ENCODE measurements at regions not wholly inside any gene's neighbourhood (a gene's known extent, or its start where the extent isn't known, plus 50 kb on each side); places are given as distances from the start of the nearest gene placed in this dataset.
A peak's percentile ranks its signal among the peaks of the same experiment; 100 is the strongest.

DNA sequence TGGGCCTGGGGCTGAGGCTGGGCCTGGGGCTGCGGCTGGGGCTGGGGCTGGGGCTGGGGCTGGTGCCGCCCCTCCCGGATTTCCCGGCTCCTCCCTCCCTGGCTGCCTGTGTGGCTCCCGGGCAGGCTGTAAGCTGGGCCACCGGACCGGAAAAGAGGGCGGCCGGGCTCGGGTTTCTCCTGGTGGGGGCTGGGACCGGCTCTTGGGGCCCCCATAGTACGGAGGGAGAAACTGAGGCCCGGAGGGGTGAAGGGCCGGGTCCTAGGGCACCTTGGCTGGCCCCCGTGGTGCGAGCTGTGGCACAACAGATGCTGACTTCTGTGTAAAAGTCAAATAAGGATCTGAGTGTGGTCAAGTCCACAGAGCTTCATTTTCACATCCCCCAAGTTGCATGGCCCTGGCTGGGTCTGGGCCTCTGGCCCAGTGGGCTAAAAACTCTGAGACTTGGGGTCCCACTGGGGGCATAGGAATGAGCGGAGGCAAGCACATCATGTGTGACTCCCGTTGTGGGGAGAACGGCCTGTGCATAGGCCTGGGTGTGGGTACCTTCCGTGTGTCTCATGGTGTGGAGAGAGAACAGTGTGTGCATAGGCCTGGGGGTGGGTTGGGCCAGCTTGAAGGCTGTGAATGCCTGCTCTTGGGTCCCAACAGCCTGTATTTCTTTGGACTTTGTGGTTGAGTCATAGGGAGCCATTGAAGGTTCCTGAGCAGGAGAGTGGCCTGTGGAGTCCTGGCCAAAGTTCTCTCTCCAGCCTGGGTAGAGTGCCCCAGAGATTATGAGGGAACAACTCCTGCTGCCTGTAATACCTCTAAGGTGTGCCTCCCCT lies 123.9 kb upstream of the CIBAR2 start (continued):
- TF ChIP-seq KDM1A (CRISPR knock-in tag; IDR thresholded peaks at IDR 0.05) (peak; percentile 68; the same call in 1 of the 2 replicates), SNAPC2 (CRISPR knock-in tag; IDR thresholded peaks at IDR 0.05) (no peak), CHD4 (IDR thresholded peaks at IDR 0.05; ENCODE audit: borderline replicate concordance, low read length) (peak; percentile 31; the same call in 1 of the 2 replicates), ZMYM3 (CRISPR knock-in tag; IDR thresholded peaks at IDR 0.05) (peak; percentile 91), FOXM1 (CRISPR knock-in tag; IDR thresholded peaks at IDR 0.05) (no peak)
- TF ChIP-seq, protein P1, sequence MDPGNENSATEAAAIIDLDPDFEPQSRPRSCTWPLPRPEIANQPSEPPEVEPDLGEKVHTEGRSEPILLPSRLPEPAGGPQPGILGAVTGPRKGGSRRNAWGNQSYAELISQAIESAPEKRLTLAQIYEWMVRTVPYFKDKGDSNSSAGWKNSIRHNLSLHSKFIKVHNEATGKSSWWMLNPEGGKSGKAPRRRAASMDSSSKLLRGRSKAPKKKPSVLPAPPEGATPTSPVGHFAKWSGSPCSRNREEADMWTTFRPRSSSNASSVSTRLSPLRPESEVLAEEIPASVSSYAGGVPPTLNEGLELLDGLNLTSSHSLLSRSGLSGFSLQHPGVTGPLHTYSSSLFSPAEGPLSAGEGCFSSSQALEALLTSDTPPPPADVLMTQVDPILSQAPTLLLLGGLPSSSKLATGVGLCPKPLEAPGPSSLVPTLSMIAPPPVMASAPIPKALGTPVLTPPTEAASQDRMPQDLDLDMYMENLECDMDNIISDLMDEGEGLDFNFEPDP (CRISPR knock-in tag; conservative IDR thresholded peaks at IDR 0.05) = 0 out of 2 replicates have a peak, but pooled peaks have one; percentile 57

GRCh38 chr16:85236818-85237150 lies 124.5 kb upstream of the CIBAR2 start:
- FAIRE-seq (no peak), ATAC-seq (no peak), DNase-seq (ENCODE audit: low spot score) (no peak)
- intact Hi-C loops (cut with micrococcal nuclease; ENCODE audit: unreplicated experiment) = no loop called here
- Histone ChIP-seq H3K4me3 (replicated peaks in 1 of 3; ENCODE audit: insufficient read depth in 1 of 3, low read depth in 2 of 3, low read length in 3 of 3) (no peak overlapping the region), H3K27ac (ENCODE audit: extremely low read length, insufficient read depth, low read length) (no peak overlapping the region), H2AFZ (ENCODE audit: low read length) (no peak overlapping the region), H3K27me3 (ENCODE audit: control insufficient read depth in 1 of 2, insufficient read depth in 2 of 2, low read length in 2 of 2) (no peaks in the 10 kb centered on the region; a peak in 1 of 5 replicates), H3K9ac (ENCODE audit: insufficient read depth, low read depth, low read length) (no peak overlapping the region), H4K20me1 (ENCODE audit: insufficient read depth, low read length) (peaks cover 3% of the 10 kb centered on the region; the same call in 1 of the 2 replicates), H3K4me1 (ENCODE audit: insufficient read depth, low read length) (peaks cover 27% of the 10 kb centered on the region), H3K9me3 (ENCODE audit: low read length) (no peaks in the 10 kb centered on the region), H3K36me3 (replicated peaks in 1 of 2; ENCODE audit: control insufficient read depth in 1 of 2, insufficient read depth in 2 of 2, low read length in 2 of 2) (no peaks in the 10 kb centered on the region), H3K4me2 (ENCODE audit: low read depth, low read length) (no peak overlapping the region), H3K79me2 (ENCODE audit: insufficient read depth, low read length) (no peaks in the 10 kb centered on the region)
- no TSS peak for BruUV-seq (replicated peaks)
- ChIA-PET CTCF (ENCODE audit: low intra/inter-chr PET ratio, low total read pairs) (no interaction called here), POLR2A (no interaction called here)
- in situ Hi-C loops (cut with HindIII; ENCODE audit: extremely low pct_ligation_motif_present, low pct_unique_long_range_greater_than_20kb) = no loop called here
- 40% methylated on average over 5 of the region's 5 CpGs for WGBS (ENCODE audit: low lambda C conversion rate)
- TF ChIP-seq ARID3A (IDR thresholded peaks at IDR 0.05; ENCODE audit: low read depth, low read length) = no peak
- no peak for TF ChIP-seq NAIF1 (CRISPR knock-in tag; IDR thresholded peaks at IDR 0.05; ENCODE audit: borderline replicate concordance)
- no peak for TF ChIP-seq ATF7 (IDR thresholded peaks at IDR 0.05)
- no peak for TF ChIP-seq ATF7 (CRISPR knock-in tag; IDR thresholded peaks at IDR 0.05)
- no peak for TF ChIP-seq MAFG (CRISPR knock-in tag; IDR thresholded peaks at IDR 0.05)
- no peak for TF ChIP-seq ZNF253 (CRISPR knock-in tag; IDR thresholded peaks at IDR 0.05; ENCODE audit: borderline replicate concordance)
- TF ChIP-seq HNRNPLL (IDR thresholded peaks at IDR 0.05; ENCODE audit: low read depth, low read length, poor library complexity, severe bottlenecking) = no peak
- TF ChIP-seq FOXC1 (CRISPR knock-in tag; IDR thresholded peaks at IDR 0.05; ENCODE audit: borderline replicate concordance) = no peak
- no peak for TF ChIP-seq BCLAF1 (IDR thresholded peaks at IDR 0.05)
- no peak for TF ChIP-seq NCOA2 (CRISPR knock-in tag; IDR thresholded peaks at IDR 0.05)
